GM21786 (cell line): ENCODE measurements at regions not wholly inside any gene's neighbourhood (a gene's known extent, or its start where the extent isn't known, plus 50 kb on each side); places are given as distances from the start of the nearest gene placed in this dataset.

Experiments
- ATAC-seq: cut with Tn5 transposase; IDR thresholded peaks from one replicate; pipeline ENCODE4 v1.9.1; 2021; ENCODE audit not compliant: unreplicated experiment

DNA sequence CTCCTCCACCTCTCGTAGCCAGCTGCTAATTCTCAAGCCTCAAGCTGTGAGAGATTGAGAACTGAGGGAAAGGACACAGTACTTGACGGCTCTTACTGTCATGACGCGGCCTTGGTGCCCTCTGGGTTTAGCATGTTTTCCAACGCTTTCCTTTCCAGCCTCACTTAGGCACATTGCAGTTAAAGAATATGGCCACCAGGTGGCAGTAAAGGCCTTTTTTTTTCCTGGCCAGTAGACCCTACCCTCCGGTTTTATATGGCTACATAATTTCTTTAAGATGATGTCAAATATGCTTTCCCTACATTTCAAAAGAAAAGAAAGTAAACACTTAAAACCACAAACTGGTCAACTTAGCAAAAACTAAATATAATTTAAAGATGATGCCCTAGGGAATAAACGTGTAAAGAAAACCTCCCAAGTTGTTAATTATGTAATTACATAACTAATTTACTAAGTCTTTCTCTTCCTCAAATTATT, 56.8 kb upstream of the PRDX6 start:
- ATAC-seq, result no peak

GRCh38 chr1:173421286-173421685, 55.8 kb upstream of the PRDX6 start:
- no peak for ATAC-seq

DNA sequence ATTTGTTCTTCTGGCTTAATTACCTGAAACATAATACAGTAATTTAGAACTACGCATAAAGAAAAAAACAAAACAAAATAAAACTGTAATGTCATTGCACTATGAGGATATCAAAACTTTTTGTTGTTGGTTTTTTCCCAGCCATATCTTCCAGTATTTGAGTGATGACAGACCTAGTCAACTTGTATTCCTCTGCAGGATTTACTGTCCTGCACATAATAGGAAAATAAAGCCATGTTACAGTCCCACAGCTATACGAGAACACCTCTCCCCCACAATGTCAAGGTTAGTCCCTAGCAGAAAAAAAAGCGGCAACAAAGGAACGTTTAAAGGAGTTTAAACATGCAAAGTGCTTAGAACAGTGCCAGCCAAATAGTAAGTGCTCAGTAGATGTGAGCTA, 55.3 kb upstream of the PRDX6 start:
- no peak for ATAC-seq

- no peak for ATAC-seq
Measured at GRCh38 chr1:173422456-173422976, 54.6 kb upstream of the PRDX6 start.

DNA sequence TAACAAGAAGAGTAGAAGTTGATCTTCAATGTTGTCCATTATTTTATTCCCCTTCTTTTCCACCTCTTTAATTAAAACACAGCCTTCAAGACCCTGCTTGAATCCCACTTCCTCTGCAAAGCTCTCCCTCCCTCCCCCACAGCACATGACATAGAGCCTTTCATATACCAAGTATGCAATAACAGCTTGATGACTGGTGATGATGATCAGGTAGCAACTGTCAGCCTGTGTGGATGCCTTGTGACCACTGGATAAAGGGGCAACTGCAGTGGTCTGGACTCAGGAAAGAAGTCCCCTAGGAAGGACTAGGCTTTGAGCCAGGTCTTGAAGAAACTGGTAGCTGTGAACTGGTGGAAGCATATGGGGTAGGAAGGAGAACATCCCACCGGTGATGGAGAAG, 53.8 kb upstream of the PRDX6 start:
- no peak for ATAC-seq

GRCh38 chr1:173424143-173424542, 53.0 kb upstream of the PRDX6 start:
- ATAC-seq, result no peak

DNA sequence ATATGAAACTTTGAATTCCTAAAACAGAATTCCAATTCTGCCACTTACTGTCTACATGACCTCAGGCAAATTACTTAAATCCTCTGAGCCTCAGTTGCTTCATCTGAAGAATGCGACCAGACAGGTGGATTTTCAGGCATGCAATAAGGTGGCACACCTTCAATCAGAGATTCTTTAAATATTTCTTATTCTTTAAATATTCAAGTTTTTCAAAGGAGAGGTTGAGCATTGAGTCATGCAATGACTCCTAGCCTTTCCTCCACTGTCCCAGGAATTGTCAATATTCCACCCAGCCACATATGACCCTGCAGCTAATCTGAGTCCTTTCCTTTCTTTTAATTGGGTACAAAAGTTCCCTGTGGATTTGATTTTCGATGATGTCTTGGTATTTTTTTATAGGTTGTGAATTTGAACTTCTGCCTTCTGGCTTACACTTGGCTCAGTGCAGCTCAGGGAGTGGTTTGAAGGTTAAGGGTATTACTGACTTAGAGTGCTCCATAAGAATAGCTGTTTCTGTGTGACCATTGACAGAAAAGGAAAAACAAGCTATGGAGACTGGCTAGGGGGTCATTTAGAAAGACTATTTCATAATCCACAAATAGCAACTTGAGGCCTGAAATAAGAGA, 52.2 kb upstream of the PRDX6 start:
- no peak for ATAC-seq

- no peak for ATAC-seq
Measured at GRCh38 chr1:173426057-173426456, 51.1 kb upstream of the PRDX6 start.

GRCh38 chr1:173427146-173428054, 49.7 kb upstream of the PRDX6 start:
- ATAC-seq, result no peak
